Erythroblast (primary cell): ENCODE measurements at regions not wholly inside any gene's neighbourhood (a gene's known extent, or its start where the extent isn't known, plus 50 kb on each side); places are given as distances from the start of the nearest gene placed in this dataset.

Source experiments
- GATA1 ChIP-seq: IDR thresholded peaks from 2 replicates; pipeline ENCODE4 v1.6.1; 2011; ENCODE audit warnings: low read depth, mild to moderate bottlenecking, control low read depth, low read length, moderate library complexity
- POLR2A ChIP-seq: IDR thresholded peaks from 2 replicates; pipeline ENCODE4 v1.6.1; 2011; ENCODE audit warnings: mild to moderate bottlenecking, low read length

GRCh38 chr14:47988175-47988574, 312.8 kb upstream of the MDGA2 start:
- no peak for TF ChIP-seq POLR2A
- no peak for TF ChIP-seq GATA1
